PC-3 (cell line): ENCODE measurements at regions not wholly inside any gene's neighbourhood (a gene's known extent, or its start where the extent isn't known, plus 50 kb on each side); places are given as distances from the start of the nearest gene placed in this dataset.

Experiments
- ATAC-seq: fragments of 200-7000 bp; cut with Tn5 transposase; 2 replicates; pipeline ENCODE4 v1.9.1; 2020; ENCODE audit warnings: mild to moderate bottlenecking, moderate library complexity
- BruUV-seq: library from RNA; stranded (reverse); fragments of 400-500 nt; replicated peaks from 2 replicates; lab custom pipeline; 2021; lab: Mats Ljungman, UMichigan
- CTCF ChIA-PET: fragments of 300-600 bp; sonication (Branson Sonifier 250); formaldehyde crosslinking; loops from one replicate; lab custom pipeline; 2022; ENCODE audit warnings: antibody characterized with exemption; lab: Charles Lee
- POLR2A ChIA-PET: fragments of 300-600 bp; sonication (Branson Sonifier 250); formaldehyde crosslinking; loops from one replicate; lab custom pipeline; 2022; ENCODE audit warnings: antibody characterized with exemption; ENCODE audit not compliant: unreplicated experiment; lab: Charles Lee
- DNase-seq: peaks from one replicate; pipeline ENCODE4 v3.0.0-alpha.2; 2015
- H2AFZ ChIP-seq: fragments of 300-600 bp; sonication (generic); 2 replicates; pipeline ENCODE4 v1.6.0; 2016; ENCODE audit warnings: antibody characterized with exemption, low read length
- H3F3A ChIP-seq: fragments of 300-600 bp; sonication (generic); one replicate; pipeline ENCODE4 v1.6.0; 2017; ENCODE audit warnings: antibody characterized with exemption, low read length, control low read depth, mild to moderate bottlenecking; ENCODE audit not compliant: unreplicated experiment
- H3K27ac ChIP-seq: fragments of 300-600 bp; sonication (generic); 2 replicates; pipeline ENCODE4 v1.5.1; 2016; ENCODE audit warnings: mild to moderate bottlenecking, low read length
- H3K27me3 ChIP-seq: fragments of 300-600 bp; sonication (generic); 2 replicates; pipeline ENCODE4 v1.6.1; 2016; ENCODE audit warnings: low read length, mixed read lengths
- H3K36me3 ChIP-seq: fragments of 300-600 bp; sonication (generic); 2 replicates; pipeline ENCODE4 v1.6.1; 2016; ENCODE audit warnings: low read depth, mixed run types, low read length, mixed read lengths
- H3K4me1 ChIP-seq: fragments of 300-600 bp; sonication (generic); 2 replicates; pipeline ENCODE4 v1.5.1; 2016; ENCODE audit warnings: low read length; ENCODE audit not compliant: insufficient read depth
- H3K4me2 ChIP-seq: fragments of 300-600 bp; sonication (generic); 2 replicates; pipeline ENCODE4 v1.6.0; 2016; ENCODE audit warnings: low read length
- H3K4me3 ChIP-seq: fragments of 300-600 bp; sonication (generic); 2 replicates; pipeline ENCODE4 v1.5.1; 2016; ENCODE audit warnings: mild to moderate bottlenecking, low read length, mixed read lengths
- H3K79me2 ChIP-seq: fragments of 300-600 bp; sonication (generic); 2 replicates; pipeline ENCODE4 v1.6.1; 2017; ENCODE audit warnings: low read length, mixed read lengths
- H3K9ac ChIP-seq: fragments of 300-600 bp; sonication (generic); 2 replicates; pipeline ENCODE4 v1.6.0; 2016; ENCODE audit warnings: mild to moderate bottlenecking, low read length
- H3K9me2 ChIP-seq: fragments of 300-600 bp; sonication (generic); replicated peaks from 2 replicates; pipeline ENCODE4 v1.6.1; 2016; ENCODE audit warnings: mixed run types, low read length, mixed read lengths
- H3K9me3 ChIP-seq: fragments of 300-600 bp; sonication (generic); 2 replicates; pipeline ENCODE4 v1.6.1; 2016; ENCODE audit warnings: low read length, mixed read lengths
- H4K20me1 ChIP-seq: fragments of 300-600 bp; sonication (generic); 2 replicates; pipeline ENCODE4 v1.6.1; 2016; ENCODE audit warnings: low read length, mixed read lengths
- CTCF ChIP-seq: fragments of 300-600 bp; sonication (generic); conservative IDR thresholded peaks from 2 replicates; pipeline ENCODE4 v1.5.1; 2017; ENCODE audit warnings: antibody characterized with exemption, low read depth, mild to moderate bottlenecking, low read length
- EZH2 ChIP-seq: fragments of 300-600 bp; sonication (generic); IDR thresholded peaks from one replicate; pipeline ENCODE4 v1.6.1; 2017; ENCODE audit warnings: antibody characterized with exemption, mild to moderate bottlenecking, low read length; ENCODE audit not compliant: unreplicated experiment
- EZH2phosphoT487 ChIP-seq: fragments of 300-600 bp; sonication (generic); IDR thresholded peaks from 2 replicates; pipeline ENCODE4 v1.6.1; 2018; ENCODE audit warnings: mild to moderate bottlenecking, antibody characterized with exemption, low read length, borderline replicate concordance
- intact Hi-C: fragments of 100-400 bp; cut with micrococcal nuclease; formaldehyde crosslinking; loops from 2 replicates; pipeline ENCODE4 v1.9.0; 2023

- H3K4me2 ChIP-seq = no peak overlapping the region
- no peak overlapping the region for H3K27ac ChIP-seq
- H3F3A ChIP-seq = no peaks in the 10 kb centered on the region
- CTCF ChIA-PET = no interaction called here
- H3K4me1 ChIP-seq = no peaks in the 10 kb centered on the region
- ATAC-seq = no peak
- H2AFZ ChIP-seq = no peak overlapping the region
- BruUV-seq = no TSS peak
- POLR2A ChIA-PET = no interaction called here
- H3K4me3 ChIP-seq = no peak overlapping the region
- H4K20me1 ChIP-seq = no peaks in the 10 kb centered on the region
- TF ChIP-seq EZH2 (no peak), CTCF (no peak), EZH2phosphoT487 (no peak)
- no peak overlapping the region for H3K9ac ChIP-seq
- intact Hi-C loops = no loop called here
- no peaks in the 10 kb centered on the region for H3K9me2 ChIP-seq
- DNase-seq = no peak
- H3K9me3 ChIP-seq = no peaks in the 10 kb centered on the region
- H3K27me3 ChIP-seq = no peaks in the 10 kb centered on the region
- H3K36me3 ChIP-seq = no peaks in the 10 kb centered on the region
- H3K79me2 ChIP-seq = no peaks in the 10 kb centered on the region
Observed at GRCh38 chr10:105783936-105784483, 1142.9 kb downstream of the SORCS3 start.

GRCh38 chr10:105774881-105775280, 1133.8 kb downstream of the SORCS3 start:
- no peak for ATAC-seq
- no peaks in the 10 kb centered on the region for H3K9me3 ChIP-seq
- no peaks in the 10 kb centered on the region for H3K4me1 ChIP-seq
- intact Hi-C loops = no loop called here
- no peaks in the 10 kb centered on the region for H3F3A ChIP-seq
- no peak overlapping the region for H3K9ac ChIP-seq
- ChIA-PET CTCF (no interaction called here), POLR2A (no interaction called here)
- no TSS peak for BruUV-seq
- no peaks in the 10 kb centered on the region for H4K20me1 ChIP-seq
- H3K79me2 ChIP-seq = no peaks in the 10 kb centered on the region
- TF ChIP-seq EZH2phosphoT487 (no peak), CTCF (no peak), EZH2 (no peak)
- DNase-seq = no peak
- H3K36me3 ChIP-seq = no peaks in the 10 kb centered on the region
- no peaks in the 10 kb centered on the region for H3K27me3 ChIP-seq
- no peaks in the 10 kb centered on the region for H3K9me2 ChIP-seq
- no peak overlapping the region for H3K27ac ChIP-seq
- H2AFZ ChIP-seq = no peak overlapping the region
- no peak overlapping the region for H3K4me2 ChIP-seq
- no peak overlapping the region for H3K4me3 ChIP-seq

GRCh38 chr10:105774351-105774750, 1133.3 kb downstream of the SORCS3 start:
- H3K9me3 ChIP-seq = no peaks in the 10 kb centered on the region
- no TSS peak for BruUV-seq
- H3K4me3 ChIP-seq = no peak overlapping the region
- H3K27me3 ChIP-seq = no peaks in the 10 kb centered on the region
- no peaks in the 10 kb centered on the region for H3F3A ChIP-seq
- no peaks in the 10 kb centered on the region for H4K20me1 ChIP-seq
- H2AFZ ChIP-seq = no peak overlapping the region
- ChIA-PET POLR2A (no interaction called here), CTCF (no interaction called here)
- no peak for ATAC-seq
- no peaks in the 10 kb centered on the region for H3K4me1 ChIP-seq
- no peaks in the 10 kb centered on the region for H3K9me2 ChIP-seq
- no peaks in the 10 kb centered on the region for H3K79me2 ChIP-seq
- intact Hi-C loops = no loop called here
- H3K36me3 ChIP-seq = no peaks in the 10 kb centered on the region
- no peak overlapping the region for H3K4me2 ChIP-seq
- DNase-seq = no peak
- H3K27ac ChIP-seq = no peak overlapping the region
- no peak for TF ChIP-seq CTCF
- no peak for TF ChIP-seq EZH2
- no peak for TF ChIP-seq EZH2phosphoT487
- H3K9ac ChIP-seq = no peak overlapping the region
